Stimulated activated CD4-positive, alpha-beta T cell treated with anti-CD3 and anti-CD28 coated beads, Interleukin-1b, Interleukin-23, amount 100 ng/mL, for 24 hours (primary cell): ENCODE measurements at regions not wholly inside any gene's neighbourhood (a gene's known extent, or its start where the extent isn't known, plus 50 kb on each side); places are given as distances from the start of the nearest gene placed in this dataset.

Source experiments
- DNase-seq, 4 experiments: peaks; one replicate each; pipeline ENCODE4 v3.0.0-alpha.2; 2020; ENCODE audit warnings: low read depth in 4 of 4, low spot score in 1 of 4

DNA sequence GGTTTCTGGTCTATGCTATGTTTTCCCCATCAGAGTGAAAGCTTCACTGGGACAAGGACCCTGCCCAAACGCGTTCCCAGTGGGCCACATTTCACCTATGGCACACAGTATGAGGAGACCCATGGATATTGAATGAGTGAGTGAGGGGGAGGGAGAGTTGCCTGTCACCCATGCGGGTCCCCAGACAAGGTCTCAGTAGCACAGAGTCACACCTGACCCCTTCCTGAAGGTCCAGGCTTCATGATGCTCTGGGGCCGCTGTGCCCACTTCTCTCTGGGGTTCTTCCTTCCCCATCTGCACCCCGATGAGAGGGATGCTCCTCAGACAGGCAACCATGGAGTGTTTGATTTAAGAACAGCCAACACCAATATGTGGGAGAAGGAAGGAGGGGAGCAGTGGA lies 72.3 kb upstream of the CSF3R start:
- DNase-seq, result no peak

DNA sequence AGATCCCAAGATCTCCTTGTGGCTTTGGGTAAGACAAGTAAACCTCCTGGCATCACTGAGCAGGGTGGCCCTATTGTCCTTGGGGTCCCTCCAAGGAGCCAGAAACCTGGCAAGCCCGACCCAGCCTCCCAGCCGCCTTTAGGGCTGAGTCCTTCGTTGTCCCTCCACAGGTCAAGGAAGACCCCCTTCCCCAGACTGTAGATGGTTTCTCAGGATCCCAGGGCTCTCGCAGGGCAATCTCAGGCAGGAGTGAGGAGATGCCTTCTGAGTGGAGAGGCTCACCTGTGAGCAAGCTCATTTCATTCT lies 71.6 kb upstream of the CSF3R start:
- no peak for DNase-seq

DNA sequence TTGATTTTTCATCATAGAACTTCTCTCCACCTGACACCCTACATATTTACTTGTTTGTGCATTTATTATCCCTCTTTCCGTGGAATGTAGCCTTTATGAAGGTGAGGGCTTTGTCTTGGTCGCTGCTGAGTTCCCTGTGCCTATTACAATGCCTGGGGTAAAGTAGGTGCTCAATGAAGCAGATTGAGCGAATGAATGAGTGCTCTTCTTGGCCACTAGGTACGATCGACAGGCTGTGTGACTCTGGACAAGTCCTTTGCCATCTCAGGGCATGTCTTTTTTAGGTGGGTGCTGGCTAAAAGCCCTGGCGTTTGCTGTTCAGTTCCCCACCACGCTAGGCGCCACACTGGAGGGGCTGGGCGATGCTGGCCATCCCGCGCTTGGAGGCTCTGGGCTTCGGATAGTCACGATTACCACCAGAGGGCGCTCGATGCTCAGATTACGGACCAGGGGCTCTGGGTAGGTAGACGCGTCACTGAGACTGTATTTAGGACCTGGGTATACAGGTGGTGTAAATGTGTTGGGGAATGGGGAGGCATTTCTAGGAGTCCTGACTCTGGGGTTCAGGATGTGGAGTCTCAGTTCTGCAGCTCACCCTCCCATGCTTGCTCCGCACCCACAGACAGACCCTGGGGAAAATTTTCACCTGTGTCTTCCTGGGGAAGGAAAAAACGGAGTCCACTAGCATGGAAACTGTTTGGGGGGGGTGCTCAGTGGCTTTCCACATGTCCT lies 71.0 kb upstream of the CSF3R start:
- peak; percentile 50 to 60 (median 57) for DNase-seq

DNA sequence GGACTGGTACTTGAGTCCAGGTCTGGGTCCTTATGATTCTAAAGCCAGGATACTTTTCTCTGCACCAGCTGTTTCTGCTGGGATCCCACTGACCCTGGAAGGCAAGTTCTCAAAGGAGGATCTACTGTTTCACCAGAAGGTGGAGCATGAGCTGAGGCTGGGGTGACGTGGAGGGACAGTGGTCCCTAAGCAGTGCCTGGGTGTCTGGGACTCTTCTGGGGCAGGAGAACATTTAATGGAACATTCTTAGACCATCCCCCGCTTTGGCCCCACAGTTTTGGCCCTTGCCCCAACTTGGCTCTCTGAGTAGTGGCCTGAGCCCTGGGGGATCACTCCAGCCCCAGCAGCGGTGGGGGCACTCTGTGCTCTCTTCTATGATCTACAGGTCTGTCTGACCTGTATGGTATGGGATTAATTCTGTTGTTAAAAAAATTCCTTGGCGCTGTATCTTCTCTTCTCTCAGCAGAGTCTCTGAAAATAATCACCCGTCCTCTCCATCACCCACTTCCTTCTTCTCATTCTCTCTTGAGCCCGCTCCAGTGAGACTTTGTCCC lies 60.3 kb upstream of the CSF3R start:
- DNase-seq, result no peak

DNA sequence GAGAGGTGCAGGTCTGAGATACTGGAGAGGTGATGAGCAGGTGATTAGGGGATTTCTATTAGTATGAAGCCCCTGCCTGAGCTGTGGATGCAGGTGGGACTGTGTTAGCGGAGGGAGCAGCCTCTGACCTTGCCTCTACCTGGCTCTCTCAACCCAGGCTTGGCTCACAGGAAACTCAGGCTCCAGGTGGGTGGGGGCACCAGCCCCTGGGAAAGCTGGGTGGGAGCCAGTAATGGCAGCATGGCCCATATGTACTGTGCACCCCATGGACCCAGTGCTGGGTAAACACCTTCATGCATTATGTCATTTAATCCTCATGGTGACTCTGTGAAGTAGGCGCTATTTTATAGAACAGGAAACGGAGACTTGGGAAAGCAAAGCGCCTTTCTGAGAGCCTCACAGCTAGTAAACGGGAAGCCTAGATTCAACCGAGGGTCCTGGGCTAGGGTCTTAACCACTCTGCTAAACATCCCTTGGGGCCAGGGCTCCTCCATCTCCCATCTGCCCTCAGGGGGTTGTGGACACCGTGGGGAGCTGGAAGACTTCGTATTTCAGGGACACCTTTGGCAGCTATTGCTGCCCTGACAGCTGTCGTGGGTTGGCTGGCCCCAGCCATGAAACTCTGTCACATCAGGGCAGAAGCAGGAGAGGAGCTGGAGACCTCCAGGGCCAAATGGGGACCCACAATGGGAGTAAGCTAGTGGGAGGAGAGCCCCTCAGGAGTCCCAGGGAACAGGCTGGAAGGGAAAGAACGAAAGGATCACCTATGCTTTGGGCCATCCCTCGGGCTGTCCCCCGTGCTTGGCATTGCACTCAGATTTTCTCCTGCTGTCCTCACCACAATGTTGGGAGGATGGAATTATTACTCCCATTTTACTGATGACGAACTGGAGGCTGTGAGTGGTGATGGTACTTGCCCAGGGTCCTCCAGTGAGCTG lies 59.6 kb upstream of the CSF3R start:
- no peak for DNase-seq

DNA sequence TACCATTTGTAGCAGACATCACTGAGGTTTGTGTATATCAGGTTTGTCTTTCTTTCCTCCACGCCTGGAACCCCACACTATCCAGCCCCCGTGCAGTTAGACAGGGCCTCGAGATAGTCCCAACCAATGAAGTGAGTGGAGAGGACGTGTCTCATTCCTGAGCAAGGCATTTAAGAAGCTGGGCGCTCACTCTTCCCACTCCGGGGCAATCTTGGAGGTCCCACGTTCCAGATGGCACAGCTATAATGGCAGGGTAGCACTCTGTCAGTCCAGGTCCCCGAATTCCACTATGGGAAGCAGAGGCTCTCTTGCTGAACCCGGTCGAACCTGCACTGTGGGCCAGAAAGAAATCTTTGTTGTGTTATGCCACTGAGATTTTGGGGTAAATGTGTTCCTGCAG lies 57.3 kb upstream of the CSF3R start:
- no peak for DNase-seq

DNA sequence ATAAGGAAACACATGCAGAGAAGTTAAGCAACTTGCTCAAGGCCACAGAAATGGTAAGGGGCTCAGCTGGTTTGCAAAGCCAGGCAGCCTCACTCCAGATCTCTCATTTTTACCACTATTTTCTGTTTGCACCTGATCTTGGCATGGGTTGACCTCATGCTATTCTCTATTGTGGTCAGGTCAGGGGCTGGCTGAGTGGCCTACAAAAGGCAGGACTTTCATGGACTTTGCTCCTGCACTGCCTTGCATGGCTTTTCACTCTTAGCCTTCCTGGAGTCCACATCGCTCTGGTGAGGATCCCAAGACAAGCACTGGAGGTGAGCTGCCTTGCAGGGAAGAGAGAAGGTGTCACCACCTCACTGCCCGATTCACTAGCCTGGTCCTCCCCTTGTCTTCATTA lies 56.8 kb upstream of the CSF3R start:
- DNase-seq, result no peak

DNA sequence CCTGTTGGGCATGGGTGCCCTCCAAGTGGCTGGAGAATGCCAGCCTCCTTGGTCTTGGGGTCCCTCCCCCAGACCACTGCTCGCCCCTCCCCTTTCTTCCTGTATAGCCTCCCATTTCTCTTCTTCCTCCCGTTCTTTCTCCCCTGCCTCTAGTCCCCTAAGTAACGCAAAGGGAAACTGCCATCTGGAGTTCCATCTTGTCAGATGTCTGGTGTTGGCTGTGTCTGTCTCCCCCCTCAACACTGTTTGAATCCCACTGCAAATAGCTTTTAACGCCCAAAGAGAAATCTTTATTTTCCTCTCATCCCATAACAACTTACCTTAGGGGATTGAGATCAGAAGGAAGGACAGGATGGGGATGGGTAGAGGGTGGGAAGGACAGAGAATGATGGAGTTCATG lies 55.3 kb upstream of the CSF3R start:
- no peak for DNase-seq

DNA sequence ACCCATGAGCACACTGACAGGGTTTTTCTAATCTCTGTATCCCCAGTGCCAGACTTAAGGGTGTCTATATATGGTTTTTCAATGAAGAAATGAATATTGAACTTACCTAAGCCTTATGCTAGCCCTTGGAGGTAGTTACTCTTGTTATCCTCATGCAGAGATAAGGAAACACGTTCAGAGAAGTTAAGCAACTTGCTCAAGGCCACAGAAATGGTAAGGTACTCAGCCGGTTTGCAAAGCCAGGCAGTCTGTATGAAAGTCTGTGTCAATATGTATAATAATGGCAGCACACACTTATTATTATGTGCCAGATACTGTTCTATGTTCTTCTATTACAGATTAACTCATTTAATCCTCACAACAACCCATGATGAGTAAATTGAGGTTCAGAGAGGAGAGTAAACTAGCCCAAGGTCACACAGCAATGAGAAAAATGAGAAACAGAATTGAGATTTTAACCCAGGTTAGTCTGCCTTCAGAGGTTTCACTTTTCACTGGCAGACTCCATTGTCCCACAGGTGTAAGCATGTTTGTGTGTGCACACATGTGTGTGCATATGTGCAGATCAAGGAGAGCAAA lies 54.6 kb upstream of the CSF3R start:
- DNase-seq, result no peak

DNA sequence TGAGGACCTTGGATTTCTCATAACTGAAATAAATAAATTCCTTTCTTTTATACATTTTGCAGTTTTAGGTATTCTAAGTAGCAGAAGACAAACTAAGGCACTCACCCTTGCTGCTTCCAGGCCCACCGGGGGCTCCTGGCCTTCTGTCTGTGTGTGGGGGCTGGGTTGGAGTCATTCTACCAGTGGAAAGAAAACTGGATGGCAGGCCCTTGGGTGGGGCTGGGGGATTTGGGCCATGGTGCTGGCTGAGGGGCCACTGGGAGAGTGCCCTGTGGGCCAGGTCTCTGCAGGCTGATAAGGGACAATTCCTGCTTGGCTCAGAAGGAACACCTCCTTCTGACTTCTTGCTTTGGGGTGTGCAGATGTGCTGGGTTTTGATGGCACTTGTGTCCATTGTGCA lies 54.0 kb upstream of the CSF3R start:
- DNase-seq, result no peak

DNA sequence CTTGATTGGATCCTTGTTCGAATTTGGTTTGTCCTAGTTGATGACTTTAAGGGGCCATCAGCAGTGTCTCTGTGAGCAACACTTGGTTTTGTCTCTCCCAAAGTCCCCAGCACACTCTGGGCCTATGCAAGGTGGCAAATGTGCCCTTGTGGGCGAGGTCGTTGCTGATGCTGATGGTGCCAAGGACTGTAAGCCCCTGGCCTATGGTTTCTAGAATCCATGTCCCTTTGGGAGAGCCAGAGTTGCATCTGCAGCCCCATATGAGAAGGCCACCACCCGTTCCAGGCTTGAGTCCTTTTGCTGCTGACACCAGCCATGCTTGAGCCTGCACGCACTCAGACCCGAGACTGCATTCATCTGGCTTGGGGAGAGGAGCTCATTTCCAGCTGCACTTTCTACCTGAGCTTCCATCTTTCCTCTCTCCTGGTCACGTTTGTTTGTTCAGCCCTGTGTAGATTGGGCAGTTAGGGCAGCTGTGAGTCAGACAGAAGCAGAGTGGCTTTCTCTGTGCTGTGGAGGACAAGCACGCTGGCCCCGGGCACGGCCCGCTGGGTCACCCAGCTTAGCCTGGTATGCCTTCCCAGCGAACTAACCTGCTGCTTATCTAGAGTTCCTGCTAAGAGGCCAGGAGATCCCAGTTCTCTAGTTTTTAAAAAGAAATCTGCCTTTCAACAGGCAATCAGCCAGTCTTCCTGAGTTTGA lies 52.1 kb upstream of the CSF3R start:
- no peak for DNase-seq

DNA sequence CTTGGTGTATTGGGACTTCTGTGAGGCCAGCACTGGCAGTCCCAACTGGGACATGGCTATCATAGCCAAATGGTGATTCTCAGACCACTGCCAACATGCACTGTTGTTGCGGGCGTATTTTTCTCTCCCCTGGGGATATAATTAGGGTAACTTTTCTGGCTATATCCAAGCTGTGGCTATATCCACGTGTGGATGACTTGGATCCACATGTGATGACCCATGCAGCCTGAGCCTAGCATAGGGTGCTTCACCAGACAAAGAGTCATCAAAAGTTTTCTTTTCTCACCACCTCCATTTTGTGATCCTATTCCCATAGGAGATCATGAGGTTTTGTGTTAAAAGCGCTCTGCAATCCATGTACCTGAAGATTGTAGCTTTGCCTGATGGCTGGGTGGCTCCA lies 51.2 kb upstream of the CSF3R start:
- no peak for DNase-seq

DNA sequence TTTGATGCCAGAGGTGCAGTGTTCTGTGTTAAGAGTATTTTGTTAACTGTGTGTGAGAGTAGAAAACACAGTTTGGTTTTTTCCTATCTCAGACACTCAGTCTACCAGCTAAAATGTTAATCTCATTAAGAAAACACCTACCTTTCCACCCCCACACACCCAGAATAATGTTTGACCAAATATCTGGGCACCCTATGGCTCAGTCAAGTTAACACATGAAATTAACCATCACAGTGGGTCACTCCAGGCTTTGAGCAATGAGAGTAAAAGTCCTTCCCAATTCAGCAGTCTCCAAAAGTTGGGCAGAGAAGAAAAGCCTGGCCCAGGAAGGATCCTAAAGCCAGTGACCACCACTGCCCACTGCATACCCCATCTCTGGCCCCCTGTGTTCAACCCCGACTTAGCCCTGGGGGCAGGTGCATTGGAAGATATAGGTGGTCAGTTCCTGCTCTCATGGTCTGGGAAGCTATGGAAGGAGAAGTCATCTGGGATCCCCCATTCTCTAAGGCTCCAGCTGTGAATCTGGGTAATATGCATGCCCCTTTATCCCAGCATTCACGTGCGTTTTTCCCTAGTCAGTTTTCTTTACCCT lies 50.2 kb upstream of the CSF3R start:
- DNase-seq, result no peak
